HCT116 (cell line): ENCODE measurements at regions not wholly inside any gene's neighbourhood (a gene's known extent, or its start where the extent isn't known, plus 50 kb on each side); places are given as distances from the start of the nearest gene placed in this dataset.

ENCODE experiments used
- ATAC-seq: fragments of 200-7000 bp; cut with Tn5 transposase; 2 replicates; pipeline ENCODE4 v1.9.1; 2020; ENCODE audit warnings: mild to moderate bottlenecking, moderate library complexity
- BruUV-seq: library from RNA; stranded (reverse); fragments of 400-500 nt; replicated peaks from 2 replicates; lab custom pipeline; 2021; lab: Mats Ljungman, UMichigan
- CTCF ChIA-PET: fragments of 300-600 bp; sonication (Branson Sonifier 250); formaldehyde crosslinking; loops from one replicate; lab custom pipeline; 2021; ENCODE audit warnings: antibody characterized with exemption; lab: Charles Lee
- POLR2A ChIA-PET: fragments of 300-600, 350-600 bp; sonication (Branson Sonifier 250); formaldehyde crosslinking; loops from one replicate; lab custom pipeline; 2021; ENCODE audit warnings: antibody characterized with exemption; lab: Charles Lee
- RAD21 ChIA-PET, 2 experiments: fragments of 300-600 bp; sonication (Branson Sonifier 250); formaldehyde crosslinking; loops; one replicate each; lab custom pipeline; 2023; ENCODE audit warnings: low total read pairs in 2 of 2; ENCODE audit not compliant: uncharacterized antibody in 2 of 2, unreplicated experiment in 2 of 2, low non-redundant PET in 1 of 2; lab: Charles Lee
- DNase-seq: peaks from one replicate; pipeline ENCODE4 v3.0.0-alpha.2; 2010; ENCODE audit warnings: low read depth, low spot score
- H2AFZ ChIP-seq: fragments of 200-600 bp; shearing (Covaris generic), sonication (generic); 2 replicates; pipeline ENCODE4 v1.6.1; 2017; ENCODE audit warnings: low read depth, mixed run types, mixed read lengths, antibody characterized with exemption, low read length; ENCODE audit not compliant: poor library complexity, severe bottlenecking
- H3K27ac ChIP-seq: 2 replicates; pipeline ENCODE4 v1.5.1; 2012; ENCODE audit warnings: low read depth, low read length
- H3K27me3 ChIP-seq: fragments of 200-600 bp; sonication (generic); 2 replicates; pipeline ENCODE4 v1.6.1; 2016; ENCODE audit warnings: mixed run types, low read length, mixed read lengths; ENCODE audit not compliant: insufficient read depth
- H3K36me3 ChIP-seq, 2 experiments: fragments of 200-500 bp in 1 of 2; fragments of 200-600 bp in 1 of 2; sonication (Bioruptor generic) in 1 of 2; sonication (generic) in 1 of 2; 2 replicates each; pipeline versions ENCODE4 v1.5.1 to v1.6.1; 2014 to 2016; ENCODE audit warnings: low read length in 2 of 2, inconsistent platforms in 1 of 2, mixed read lengths in 1 of 2, mixed run types in 1 of 2; ENCODE audit not compliant: insufficient read depth in 2 of 2, control insufficient read depth in 1 of 2
- H3K4me1 ChIP-seq, 2 experiments: fragments of 200-600 bp in 1 of 2; sonication (generic) in 1 of 2; 2 replicates each; pipeline versions ENCODE4 v1.5.1 to v1.6.1; 2012 to 2017; ENCODE audit warnings: low read length in 2 of 2, inconsistent platforms in 1 of 2, mild to moderate bottlenecking in 1 of 2, mixed read lengths in 1 of 2, mixed run types in 1 of 2, moderate library complexity in 1 of 2; ENCODE audit not compliant: insufficient read depth in 2 of 2, control insufficient read depth in 1 of 2
- H3K4me2 ChIP-seq: fragments of 200-600 bp; sonication (generic); 2 replicates; pipeline ENCODE4 v1.6.1; 2017; ENCODE audit warnings: mixed run types, low read length, mixed read lengths
- H3K4me3 ChIP-seq, 2 experiments: fragments of 200-600 bp in 1 of 2; sonication (generic) in 1 of 2; replicated peaks in 1 of 2; 2 replicates each; pipeline ENCODE4 v1.5.1; 2011 to 2016; ENCODE audit warnings: low read length in 2 of 2, control low read depth in 1 of 2, low read depth in 1 of 2, mild to moderate bottlenecking in 1 of 2, mixed read lengths in 1 of 2, mixed run types in 1 of 2
- H3K79me2 ChIP-seq: fragments of 200-600 bp; sonication (generic); 2 replicates; pipeline ENCODE4 v1.6.1; 2017; ENCODE audit warnings: mild to moderate bottlenecking, mixed run types, low read length, moderate library complexity, mixed read lengths; ENCODE audit not compliant: insufficient read depth
- H3K9ac ChIP-seq: fragments of 200-600 bp; sonication (generic); 2 replicates; pipeline ENCODE4 v1.6.1; 2016; ENCODE audit warnings: low read length, mixed read lengths
- H3K9me2 ChIP-seq: fragments of 200-600 bp; sonication (generic), shearing (Covaris generic); 2 replicates; pipeline ENCODE4 v1.6.1; 2017; ENCODE audit warnings: mixed run types, mild to moderate bottlenecking, moderate library complexity; ENCODE audit not compliant: insufficient read depth
- H3K9me3 ChIP-seq, 2 experiments: fragments of 200-500 bp in 1 of 2; fragments of 200-600 bp in 1 of 2; sonication (Bioruptor generic) in 1 of 2; sonication (generic) in 1 of 2; 2 replicates each; pipeline ENCODE4 v1.6.1; 2014 to 2017; ENCODE audit warnings: low read length in 2 of 2, mixed read lengths in 2 of 2, inconsistent platforms in 1 of 2, low read depth in 1 of 2, mild to moderate bottlenecking in 1 of 2, mixed run types in 1 of 2, moderate library complexity in 1 of 2; ENCODE audit not compliant: control insufficient read depth in 1 of 2, insufficient read depth in 1 of 2
- H4K20me1 ChIP-seq: fragments of 200-600 bp; sonication (generic), shearing (Covaris generic); 2 replicates; pipeline ENCODE4 v1.6.1; 2017; ENCODE audit warnings: mixed run types, mild to moderate bottlenecking, moderate library complexity; ENCODE audit not compliant: insufficient read depth
- CBX3 ChIP-seq: IDR thresholded peaks from 2 replicates; pipeline ENCODE4 v1.6.1; 2012; ENCODE audit warnings: low read depth
- CEBPB ChIP-seq: IDR thresholded peaks from 2 replicates; pipeline ENCODE4 v1.6.1; 2012; ENCODE audit warnings: low read depth
- ELF1 ChIP-seq: IDR thresholded peaks from 2 replicates; pipeline ENCODE4 v1.6.1; 2012; ENCODE audit warnings: low read depth, borderline replicate concordance
- EZH2phosphoT487 ChIP-seq: fragments of 200-600 bp; IDR thresholded peaks from 2 replicates; pipeline ENCODE4 v1.6.1; 2018; ENCODE audit warnings: antibody characterized with exemption, borderline replicate concordance
- FOSL1 ChIP-seq: IDR thresholded peaks from 2 replicates; pipeline ENCODE4 v1.6.1; 2012; ENCODE audit warnings: low read depth
- JUND ChIP-seq: IDR thresholded peaks from 2 replicates; pipeline ENCODE4 v1.6.1; 2012
- POLR2A ChIP-seq: IDR thresholded peaks from 2 replicates; pipeline ENCODE4 v1.7.0; 2011; ENCODE audit warnings: borderline replicate concordance; ENCODE audit not compliant: insufficient read depth, insufficient read length; ENCODE audit errors: extremely low read depth
- RAD21 ChIP-seq: IDR thresholded peaks from 2 replicates; pipeline ENCODE4 v1.6.1; 2012; ENCODE audit warnings: low read depth, mild to moderate bottlenecking
- SP1 ChIP-seq: IDR thresholded peaks from 2 replicates; pipeline ENCODE4 v1.6.1; 2012; ENCODE audit warnings: low read depth
- SRF ChIP-seq: IDR thresholded peaks from 2 replicates; pipeline ENCODE4 v1.6.1; 2012; ENCODE audit warnings: low read depth
- ZNF274 ChIP-seq: fragments of 200-500 bp; sonication (Bioruptor generic); IDR thresholded peaks from 2 replicates; pipeline ENCODE4 v1.6.1; 2014; ENCODE audit warnings: mild to moderate bottlenecking, low read depth, low read length, inconsistent platforms
- intact Hi-C: fragments of 100-400 bp; cut with micrococcal nuclease; formaldehyde crosslinking; loops from 2 replicates; pipeline ENCODE4 v1.10.0; 2022
- TF ChIP-seq, protein P1 (sequence below): IDR thresholded peaks from 2 replicates; pipeline ENCODE4 v1.6.1; 2011; ENCODE audit warnings: mild to moderate bottlenecking, low read length, moderate library complexity; ENCODE audit not compliant: insufficient replicate concordance; ENCODE audit errors: extremely low read depth
- TF ChIP-seq, protein P2 (sequence below): IDR thresholded peaks from 2 replicates; pipeline ENCODE4 v1.6.1; 2012
- TF ChIP-seq, protein P3 (sequence below), 3 experiments: fragments of 200-600 bp in 1 of 3; sonication (generic) in 1 of 3; IDR thresholded peaks in 2 of 3; conservative IDR thresholded peaks in 1 of 3; 2 replicates each; pipeline ENCODE4 v1.5.1; 2012 to 2017; ENCODE audit warnings: low read depth in 2 of 3, low read length in 2 of 3, antibody characterized with exemption in 1 of 3, borderline replicate concordance in 1 of 3, control low read depth in 1 of 3, mild to moderate bottlenecking in 1 of 3, mixed read lengths in 1 of 3, mixed run types in 1 of 3, moderate library complexity in 1 of 3; ENCODE audit not compliant: insufficient read depth in 1 of 3
- TF ChIP-seq, protein P4 (sequence below): IDR thresholded peaks from 2 replicates; pipeline ENCODE4 v1.6.1; 2012; ENCODE audit warnings: low read depth

DNA sequence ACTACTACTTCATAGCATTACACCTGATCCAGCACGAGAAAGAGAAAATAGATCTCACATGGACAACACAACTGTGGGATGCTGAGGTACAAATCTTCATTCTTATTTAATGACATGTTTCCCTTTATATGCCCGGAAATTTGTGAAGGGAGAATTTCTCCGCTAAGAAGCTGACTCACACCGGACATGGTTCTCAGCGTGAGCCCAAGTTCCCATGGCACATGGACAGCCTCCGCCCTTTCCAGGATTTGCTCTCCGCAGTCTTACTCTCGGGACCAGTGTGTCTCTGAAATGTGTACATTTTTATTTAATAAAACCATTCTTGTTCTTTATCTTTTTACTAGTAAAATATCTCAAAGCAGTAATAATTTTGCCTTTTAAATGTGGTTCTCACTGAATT, 1154.8 kb downstream of the TMEM121 start:
- no peaks in the 10 kb centered on the region for H3K79me2 ChIP-seq
- peaks cover 0 to 19% of the 10 kb centered on the region in 2 experiments; a peak in 2 of 4 replicates for H3K9me3 ChIP-seq
- no peak for ATAC-seq
- POLR2A ChIA-PET: no interaction called here
- no peaks in the 10 kb centered on the region for H3K4me1 ChIP-seq
- H2AFZ ChIP-seq: no peak overlapping the region
- H3K9me2 ChIP-seq: no peaks in the 10 kb centered on the region
- CTCF ChIA-PET: no interaction called here
- DNase-seq: no peak
- no peaks in the 10 kb centered on the region for H3K36me3 ChIP-seq
- H3K27ac ChIP-seq: no peak overlapping the region
- BruUV-seq: no TSS peak
- H3K4me2 ChIP-seq: no peak overlapping the region
- TF ChIP-seq, protein P1, sequence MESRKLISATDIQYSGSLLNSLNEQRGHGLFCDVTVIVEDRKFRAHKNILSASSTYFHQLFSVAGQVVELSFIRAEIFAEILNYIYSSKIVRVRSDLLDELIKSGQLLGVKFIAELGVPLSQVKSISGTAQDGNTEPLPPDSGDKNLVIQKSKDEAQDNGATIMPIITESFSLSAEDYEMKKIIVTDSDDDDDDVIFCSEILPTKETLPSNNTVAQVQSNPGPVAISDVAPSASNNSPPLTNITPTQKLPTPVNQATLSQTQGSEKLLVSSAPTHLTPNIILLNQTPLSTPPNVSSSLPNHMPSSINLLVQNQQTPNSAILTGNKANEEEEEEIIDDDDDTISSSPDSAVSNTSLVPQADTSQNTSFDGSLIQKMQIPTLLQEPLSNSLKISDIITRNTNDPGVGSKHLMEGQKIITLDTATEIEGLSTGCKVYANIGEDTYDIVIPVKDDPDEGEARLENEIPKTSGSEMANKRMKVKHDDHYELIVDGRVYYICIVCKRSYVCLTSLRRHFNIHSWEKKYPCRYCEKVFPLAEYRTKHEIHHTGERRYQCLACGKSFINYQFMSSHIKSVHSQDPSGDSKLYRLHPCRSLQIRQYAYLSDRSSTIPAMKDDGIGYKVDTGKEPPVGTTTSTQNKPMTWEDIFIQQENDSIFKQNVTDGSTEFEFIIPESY: no peak
- no peak for TF ChIP-seq SRF
- TF ChIP-seq RAD21: no peak
- TF ChIP-seq EZH2phosphoT487: no peak
- no peak for TF ChIP-seq ZNF274
- no peak for TF ChIP-seq SP1
- RAD21 ChIA-PET: no interaction called here
- H3K27me3 ChIP-seq: no peaks in the 10 kb centered on the region
- intact Hi-C loops: no loop called here
- no peak overlapping the region for H3K4me3 ChIP-seq
- no peak overlapping the region for H3K9ac ChIP-seq
- no peaks in the 10 kb centered on the region for H4K20me1 ChIP-seq

DNA sequence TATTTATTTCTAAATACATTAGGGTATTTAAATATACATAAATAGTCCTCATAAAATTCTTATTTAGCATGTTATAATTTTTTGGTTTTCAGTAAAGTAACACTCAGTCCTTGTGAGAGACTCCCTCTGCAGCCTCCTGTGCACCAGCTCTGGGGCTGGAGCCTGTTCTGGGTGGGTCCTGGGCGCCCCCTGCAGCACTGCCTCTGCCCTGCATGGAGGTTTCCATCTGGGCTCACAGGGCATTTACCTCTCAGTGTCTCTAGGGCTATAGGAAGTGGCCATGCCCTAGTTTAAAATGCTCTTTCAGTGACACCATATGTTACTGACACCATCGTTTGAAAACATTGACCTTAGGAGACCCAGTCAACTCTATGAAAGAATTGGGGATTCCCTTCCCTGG, 1155.2 kb downstream of the TMEM121 start:
- H3K27me3 ChIP-seq: no peaks in the 10 kb centered on the region
- no peak overlapping the region for H3K9ac ChIP-seq
- H3K79me2 ChIP-seq: no peaks in the 10 kb centered on the region
- ATAC-seq: no peak
- DNase-seq: no peak
- BruUV-seq: no TSS peak
- no peak overlapping the region for H3K4me2 ChIP-seq
- no peaks in the 10 kb centered on the region for H3K4me1 ChIP-seq
- ChIA-PET RAD21 (no interaction called here), POLR2A (no interaction called here), CTCF (no interaction called here)
- H3K27ac ChIP-seq: no peak overlapping the region
- intact Hi-C loops: no loop called here
- peaks cover 4 to 19% of the 10 kb centered on the region in 2 experiments; a peak in 2 of 4 replicates for H3K9me3 ChIP-seq
- H4K20me1 ChIP-seq: no peaks in the 10 kb centered on the region
- no peak overlapping the region for H2AFZ ChIP-seq
- H3K9me2 ChIP-seq: no peaks in the 10 kb centered on the region
- no peak overlapping the region for H3K4me3 ChIP-seq
- no peaks in the 10 kb centered on the region for H3K36me3 ChIP-seq
- no peak for TF ChIP-seq JUND
- TF ChIP-seq CEBPB: no peak
- TF ChIP-seq, protein P2, sequence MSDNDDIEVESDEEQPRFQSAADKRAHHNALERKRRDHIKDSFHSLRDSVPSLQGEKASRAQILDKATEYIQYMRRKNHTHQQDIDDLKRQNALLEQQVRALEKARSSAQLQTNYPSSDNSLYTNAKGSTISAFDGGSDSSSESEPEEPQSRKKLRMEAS: no peak
- TF ChIP-seq, protein P3, sequence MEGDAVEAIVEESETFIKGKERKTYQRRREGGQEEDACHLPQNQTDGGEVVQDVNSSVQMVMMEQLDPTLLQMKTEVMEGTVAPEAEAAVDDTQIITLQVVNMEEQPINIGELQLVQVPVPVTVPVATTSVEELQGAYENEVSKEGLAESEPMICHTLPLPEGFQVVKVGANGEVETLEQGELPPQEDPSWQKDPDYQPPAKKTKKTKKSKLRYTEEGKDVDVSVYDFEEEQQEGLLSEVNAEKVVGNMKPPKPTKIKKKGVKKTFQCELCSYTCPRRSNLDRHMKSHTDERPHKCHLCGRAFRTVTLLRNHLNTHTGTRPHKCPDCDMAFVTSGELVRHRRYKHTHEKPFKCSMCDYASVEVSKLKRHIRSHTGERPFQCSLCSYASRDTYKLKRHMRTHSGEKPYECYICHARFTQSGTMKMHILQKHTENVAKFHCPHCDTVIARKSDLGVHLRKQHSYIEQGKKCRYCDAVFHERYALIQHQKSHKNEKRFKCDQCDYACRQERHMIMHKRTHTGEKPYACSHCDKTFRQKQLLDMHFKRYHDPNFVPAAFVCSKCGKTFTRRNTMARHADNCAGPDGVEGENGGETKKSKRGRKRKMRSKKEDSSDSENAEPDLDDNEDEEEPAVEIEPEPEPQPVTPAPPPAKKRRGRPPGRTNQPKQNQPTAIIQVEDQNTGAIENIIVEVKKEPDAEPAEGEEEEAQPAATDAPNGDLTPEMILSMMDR (IDR thresholded peaks at IDR 0.05 in 2 of 3, conservative IDR thresholded peaks at IDR 0.05 in 1 of 3; ENCODE audit: borderline replicate concordance in 1 of 3, insufficient read depth in 1 of 3, low read depth in 2 of 3, low read length in 2 of 3): no peak
- TF ChIP-seq, protein P4, sequence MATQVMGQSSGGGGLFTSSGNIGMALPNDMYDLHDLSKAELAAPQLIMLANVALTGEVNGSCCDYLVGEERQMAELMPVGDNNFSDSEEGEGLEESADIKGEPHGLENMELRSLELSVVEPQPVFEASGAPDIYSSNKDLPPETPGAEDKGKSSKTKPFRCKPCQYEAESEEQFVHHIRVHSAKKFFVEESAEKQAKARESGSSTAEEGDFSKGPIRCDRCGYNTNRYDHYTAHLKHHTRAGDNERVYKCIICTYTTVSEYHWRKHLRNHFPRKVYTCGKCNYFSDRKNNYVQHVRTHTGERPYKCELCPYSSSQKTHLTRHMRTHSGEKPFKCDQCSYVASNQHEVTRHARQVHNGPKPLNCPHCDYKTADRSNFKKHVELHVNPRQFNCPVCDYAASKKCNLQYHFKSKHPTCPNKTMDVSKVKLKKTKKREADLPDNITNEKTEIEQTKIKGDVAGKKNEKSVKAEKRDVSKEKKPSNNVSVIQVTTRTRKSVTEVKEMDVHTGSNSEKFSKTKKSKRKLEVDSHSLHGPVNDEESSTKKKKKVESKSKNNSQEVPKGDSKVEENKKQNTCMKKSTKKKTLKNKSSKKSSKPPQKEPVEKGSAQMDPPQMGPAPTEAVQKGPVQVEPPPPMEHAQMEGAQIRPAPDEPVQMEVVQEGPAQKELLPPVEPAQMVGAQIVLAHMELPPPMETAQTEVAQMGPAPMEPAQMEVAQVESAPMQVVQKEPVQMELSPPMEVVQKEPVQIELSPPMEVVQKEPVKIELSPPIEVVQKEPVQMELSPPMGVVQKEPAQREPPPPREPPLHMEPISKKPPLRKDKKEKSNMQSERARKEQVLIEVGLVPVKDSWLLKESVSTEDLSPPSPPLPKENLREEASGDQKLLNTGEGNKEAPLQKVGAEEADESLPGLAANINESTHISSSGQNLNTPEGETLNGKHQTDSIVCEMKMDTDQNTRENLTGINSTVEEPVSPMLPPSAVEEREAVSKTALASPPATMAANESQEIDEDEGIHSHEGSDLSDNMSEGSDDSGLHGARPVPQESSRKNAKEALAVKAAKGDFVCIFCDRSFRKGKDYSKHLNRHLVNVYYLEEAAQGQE: no peak
- no peak for TF ChIP-seq CBX3
- TF ChIP-seq ZNF274: no peak
- no peak for TF ChIP-seq FOSL1
- no peak for TF ChIP-seq ELF1
- TF ChIP-seq EZH2phosphoT487: no peak
- no peak for TF ChIP-seq POLR2A
